ENCODE measurements at regions not wholly inside any gene's neighbourhood (a gene's known extent, or its start where the extent isn't known, plus 50 kb on each side); places are given as distances from the start of the nearest gene placed in this dataset.

- DNase-seq = no peak
Measured at GRCh38 chr12:22396735-22397134, 62.2 kb upstream of the ST8SIA1 start.

- DNase-seq = peak in 3 of 5 donors; percentile 18 to 53 (median 28)
Measured at GRCh38 chr12:22396253-22396652, 61.7 kb upstream of the ST8SIA1 start.

DNA sequence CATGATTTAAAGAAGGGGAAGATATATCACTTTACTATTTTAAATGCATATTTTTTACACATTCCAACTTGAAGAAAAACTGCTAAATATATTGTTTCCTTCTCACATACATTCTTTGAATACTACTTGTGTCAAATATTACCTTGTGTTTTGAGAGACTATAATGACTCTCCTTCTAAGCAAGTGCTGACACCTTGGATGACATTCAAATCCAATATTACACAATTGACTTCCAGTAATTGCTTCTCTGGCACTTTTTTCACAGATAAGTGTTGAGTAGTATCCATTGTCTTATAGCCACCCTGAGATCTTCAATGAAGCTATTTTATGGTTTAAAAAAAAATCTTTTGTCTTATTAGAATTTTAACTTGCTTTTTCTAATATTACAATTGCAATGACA, 61.2 kb upstream of the ST8SIA1 start:
- DNase-seq = no peak
